M059J (cell line): ENCODE measurements at regions not wholly inside any gene's neighbourhood (a gene's known extent, or its start where the extent isn't known, plus 50 kb on each side); places are given as distances from the start of the nearest gene placed in this dataset.
"Not testable (repeated sequence)": the region's sequence is repeated elsewhere in the genome, so short reads cannot be mapped to it uniquely, and the experiment has no call there.

Experiments used
- DNase-seq: peaks from one replicate; pipeline ENCODE4 v3.0.0-alpha.2; 2012; ENCODE audit warnings: low read depth

DNA sequence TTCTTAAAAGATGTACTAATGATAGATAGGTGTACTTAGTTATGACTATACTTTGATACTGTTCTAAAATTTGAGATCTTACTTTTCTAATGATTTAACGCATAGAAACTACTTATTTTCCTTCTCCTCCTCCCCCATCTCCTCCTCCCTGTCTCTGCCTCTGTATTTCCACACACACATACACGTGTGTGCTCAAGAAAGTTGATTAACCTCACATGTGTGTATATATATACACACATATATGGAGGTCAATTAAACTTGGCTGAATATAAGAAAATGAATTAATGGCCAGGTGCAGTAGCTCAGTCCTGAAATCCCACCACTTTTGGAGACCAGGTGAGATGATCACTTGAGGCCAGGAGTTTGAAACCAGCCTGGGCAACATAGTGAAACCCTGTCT lies 362.7 kb upstream of the SYT1 start:
- DNase-seq, result no peak

DNA sequence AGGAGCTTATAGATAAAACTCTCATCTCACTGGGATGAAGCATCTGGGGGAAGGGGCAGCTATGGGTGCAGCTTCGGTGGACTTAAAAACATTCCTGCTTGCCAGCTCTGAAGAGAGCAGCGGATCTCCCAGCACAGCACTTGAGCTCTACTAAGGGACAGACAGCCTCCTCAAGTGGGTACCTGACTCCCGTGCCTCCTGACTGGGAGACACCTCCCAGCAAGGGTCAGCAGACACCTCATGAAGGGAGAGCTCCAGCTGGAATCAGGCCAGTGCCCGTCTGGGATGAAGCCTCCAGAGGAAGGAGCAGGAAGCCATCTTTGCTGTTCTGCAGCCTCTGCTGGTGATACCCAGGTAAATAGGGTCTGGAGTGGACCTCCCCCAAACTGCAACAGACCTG lies 345.2 kb upstream of the SYT1 start:
- DNase-seq, result no peak

- DNase-seq, result peak; percentile 66
Measured at GRCh38 chr12:78530100-78530765, 334.3 kb upstream of the SYT1 start.

DNA sequence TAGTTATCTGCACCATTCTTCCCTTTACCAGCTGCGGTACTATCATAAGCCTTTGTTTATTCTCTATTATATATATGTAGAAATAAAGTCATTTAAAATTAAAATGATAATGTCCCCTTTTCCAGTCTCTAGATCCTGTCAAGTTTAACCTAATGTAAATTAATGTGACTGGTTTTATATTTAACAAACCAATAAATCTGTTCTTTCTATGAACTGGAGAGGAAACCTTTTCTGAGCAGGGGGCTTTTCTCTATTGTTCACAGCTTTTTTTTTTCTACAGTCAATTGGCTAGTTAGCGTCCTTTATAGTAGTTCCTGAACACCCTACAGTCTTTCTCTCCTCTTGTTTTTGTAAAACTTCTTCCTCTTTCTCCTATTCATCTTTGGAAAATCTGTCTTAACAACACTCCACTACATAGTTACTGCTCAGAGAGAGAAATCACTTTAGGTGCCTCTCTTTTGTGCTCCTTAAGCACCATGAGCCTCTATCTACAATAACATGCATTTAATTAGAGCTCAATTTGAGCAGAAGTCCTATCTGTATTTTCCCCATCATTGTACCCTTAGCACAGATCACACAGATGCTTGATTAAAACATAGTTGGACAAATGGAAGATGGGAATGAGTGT lies 332.6 kb upstream of the SYT1 start:
- no peak for DNase-seq

- peak; percentile 77 for DNase-seq
Measured at GRCh38 chr12:78534311-78534710, 330.3 kb upstream of the SYT1 start.

- peak; percentile 9 for DNase-seq
Measured at GRCh38 chr12:78540606-78541336, 323.8 kb upstream of the SYT1 start.

DNA sequence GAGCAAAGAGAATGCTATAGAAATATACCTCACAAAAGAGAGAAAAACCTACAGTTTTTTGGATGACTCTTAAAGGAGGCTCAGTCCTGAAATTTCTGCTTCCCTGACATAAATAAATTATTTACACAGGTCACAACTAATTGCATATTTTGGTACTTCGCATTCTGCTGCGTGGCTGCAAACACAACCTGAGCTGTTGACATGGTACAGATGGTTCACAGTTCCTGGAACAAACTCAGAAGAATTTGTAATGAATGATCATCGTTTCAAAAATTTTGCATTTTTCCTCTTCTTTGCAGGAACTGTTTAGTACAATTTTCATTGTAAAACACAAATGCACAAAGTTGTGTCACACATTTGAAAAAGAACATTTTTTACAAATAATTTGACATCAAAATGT lies 313.7 kb upstream of the SYT1 start:
- no peak for DNase-seq

GRCh38 chr12:78555802-78556201 lies 308.8 kb upstream of the SYT1 start:
- no peak for DNase-seq

GRCh38 chr12:78556651-78557050 lies 307.9 kb upstream of the SYT1 start:
- no peak for DNase-seq

DNA sequence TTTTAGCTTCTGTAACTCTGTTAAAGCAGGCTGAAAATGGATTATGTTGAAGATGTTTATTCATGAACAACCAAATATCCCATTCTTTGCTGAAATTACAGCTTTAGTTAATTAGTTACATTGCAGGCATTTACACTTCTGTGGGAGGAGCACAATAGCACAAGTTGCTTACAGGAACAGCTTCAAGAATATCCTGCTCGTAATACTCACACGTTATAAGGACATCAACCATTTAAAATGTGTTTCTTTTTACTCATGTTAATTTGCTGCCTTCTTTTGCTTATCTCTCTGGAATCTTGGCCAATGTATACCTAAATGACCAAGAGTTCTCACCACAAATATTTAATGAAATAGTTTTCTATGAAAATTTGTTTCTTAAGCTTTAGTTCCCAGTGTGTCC lies 305.2 kb upstream of the SYT1 start:
- DNase-seq, result peak; percentile 23

GRCh38 chr12:78559886-78560285 lies 304.7 kb upstream of the SYT1 start:
- no peak for DNase-seq

- DNase-seq, result no peak
Measured at GRCh38 chr12:78560633-78561032, 303.9 kb upstream of the SYT1 start.

- DNase-seq, result peak; percentile 25
Measured at GRCh38 chr12:78562368-78563205, 302.0 kb upstream of the SYT1 start.

DNA sequence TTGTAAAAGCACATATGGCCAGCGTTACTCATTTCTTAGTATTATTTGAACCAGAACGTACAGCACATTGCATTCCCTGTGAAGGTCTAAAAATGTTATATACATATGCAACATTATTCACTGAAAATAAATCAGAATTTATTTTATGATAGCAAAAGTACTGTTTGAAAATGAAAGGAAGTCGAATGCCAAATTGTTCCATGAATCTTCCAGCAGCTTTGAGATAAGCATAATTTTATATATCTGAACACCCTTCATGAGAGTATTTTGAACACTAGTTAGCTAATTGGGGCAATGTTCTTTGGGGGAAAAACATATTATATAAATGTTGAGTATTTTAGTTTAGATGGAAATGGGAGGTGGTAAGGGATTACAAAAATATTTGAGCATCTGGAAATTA lies 300.7 kb upstream of the SYT1 start:
- no peak for DNase-seq

DNA sequence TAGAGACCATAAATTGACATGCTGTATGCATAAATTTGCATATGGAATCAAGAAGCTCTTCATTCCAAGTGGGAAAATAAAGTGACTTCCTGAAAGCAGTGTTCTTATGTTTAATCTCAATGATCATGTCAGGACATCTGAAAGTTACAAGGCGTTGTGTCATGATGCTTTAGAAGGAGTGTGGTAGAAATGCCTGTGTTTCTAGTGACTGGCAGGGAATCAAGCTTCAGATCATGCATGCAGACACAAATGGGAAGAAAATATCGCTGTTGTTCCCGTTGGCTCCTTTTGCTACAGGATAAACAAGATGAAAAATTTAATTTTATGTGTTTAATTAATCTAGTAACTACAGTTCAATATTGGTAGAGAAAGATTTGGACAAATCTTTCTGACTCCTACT lies 298.1 kb upstream of the SYT1 start:
- no peak for DNase-seq

DNA sequence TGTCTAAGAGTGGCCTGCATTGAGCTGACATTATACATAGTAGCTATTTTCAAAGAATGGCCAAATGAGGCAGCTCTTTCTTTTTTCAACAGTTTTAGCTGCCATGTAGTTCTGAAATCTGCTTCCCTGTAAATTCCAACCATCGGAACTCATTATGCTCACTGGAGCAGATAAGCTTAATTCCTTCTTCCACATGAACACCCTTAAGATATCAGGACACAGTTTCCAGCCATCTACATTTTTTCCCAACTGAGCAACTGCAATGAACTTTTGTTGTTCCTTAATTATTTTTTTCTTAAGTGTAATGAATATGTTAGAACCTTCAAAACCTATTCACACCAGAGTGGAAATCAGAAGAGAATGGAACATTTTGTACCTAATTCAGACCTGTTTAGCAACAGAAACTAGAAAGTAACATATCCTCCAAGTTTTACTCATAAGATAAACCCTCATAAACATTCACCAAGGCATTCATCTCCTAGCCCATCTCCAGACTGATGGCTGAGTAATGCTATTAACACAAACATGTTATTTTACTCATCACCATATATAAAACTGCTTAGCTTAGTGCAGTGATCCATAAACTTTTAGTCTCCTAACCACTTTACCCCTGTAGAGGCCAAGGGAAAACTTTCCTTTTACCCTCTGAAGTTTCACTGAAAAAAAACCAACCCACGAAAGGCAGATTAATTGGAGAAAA lies 296.1 kb upstream of the SYT1 start:
- peak; percentile 69 for DNase-seq

GRCh38 chr12:78571953-78572352 lies 292.6 kb upstream of the SYT1 start:
- DNase-seq, result no peak

- not testable (repeated sequence) for DNase-seq
Measured at GRCh38 chr12:78575208-78575607, 289.4 kb upstream of the SYT1 start.

GRCh38 chr12:78579846-78580245 lies 284.7 kb upstream of the SYT1 start:
- DNase-seq, result no peak

- DNase-seq, result peak; percentile 45
Measured at GRCh38 chr12:78580296-78580695, 284.3 kb upstream of the SYT1 start.

DNA sequence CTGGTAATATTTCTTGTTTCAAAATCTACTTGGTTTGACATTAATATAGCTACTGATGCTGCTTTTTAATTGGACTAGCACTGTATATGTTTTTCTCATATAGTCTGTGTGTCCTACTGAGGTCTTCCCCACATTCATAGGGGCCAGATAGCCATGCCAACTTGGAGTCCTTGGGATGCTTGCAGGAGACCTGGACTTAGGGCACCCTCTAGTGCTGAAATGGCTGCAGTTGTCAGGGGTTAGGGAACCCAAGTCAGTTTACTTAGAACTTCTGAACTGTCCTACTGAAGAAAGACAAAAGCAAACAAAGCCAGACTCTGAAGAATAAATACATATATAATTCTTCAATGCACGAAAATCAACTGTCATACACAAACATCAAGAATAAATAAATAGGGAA lies 279.9 kb upstream of the SYT1 start:
- DNase-seq, result peak; percentile 5

GRCh38 chr12:78585132-78585531 lies 279.4 kb upstream of the SYT1 start:
- no peak for DNase-seq
